CD4-positive, alpha-beta T cell treated with Interleukin-1 beta for 1 hour (primary cell): ENCODE measurements at regions not wholly inside any gene's neighbourhood (a gene's known extent, or its start where the extent isn't known, plus 50 kb on each side); places are given as distances from the start of the nearest gene placed in this dataset.
A peak's percentile ranks its signal among the peaks of the same experiment; 100 is the strongest.
"Not testable (repeated sequence)": the region's sequence is repeated elsewhere in the genome, so short reads cannot be mapped to it uniquely, and the experiment has no call there.

Experiments used
- DNase-seq, 2 donors: peaks; one replicate each; pipeline ENCODE4 v3.0.0-alpha.2; 2020 to 2022

DNA sequence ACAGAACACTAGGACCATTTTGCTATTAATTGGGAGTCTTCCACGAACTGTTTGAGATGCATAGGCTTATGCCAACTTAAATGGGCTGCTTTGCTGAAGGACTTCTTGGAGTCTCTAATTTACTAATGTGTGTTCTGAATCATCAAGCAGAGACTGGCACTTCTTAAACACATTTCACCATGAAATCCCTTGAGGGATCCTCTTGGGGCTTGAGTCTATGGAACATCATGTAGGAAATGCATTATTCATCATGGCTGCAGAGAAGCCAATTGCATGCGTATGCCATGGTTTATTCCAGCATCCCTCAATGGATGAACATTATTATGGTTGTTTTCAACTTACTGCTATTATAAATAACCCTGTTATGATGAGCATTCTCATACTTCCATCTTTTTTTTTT, 73.4 kb downstream of the FGD2 start:
- DNase-seq: no peak

GRCh38 chr6:37081042-37081607, 75.7 kb downstream of the FGD2 start:
- no peak for DNase-seq

GRCh38 chr6:37082390-37083130, 77.1 kb downstream of the FGD2 start:
- DNase-seq: no peak

DNA sequence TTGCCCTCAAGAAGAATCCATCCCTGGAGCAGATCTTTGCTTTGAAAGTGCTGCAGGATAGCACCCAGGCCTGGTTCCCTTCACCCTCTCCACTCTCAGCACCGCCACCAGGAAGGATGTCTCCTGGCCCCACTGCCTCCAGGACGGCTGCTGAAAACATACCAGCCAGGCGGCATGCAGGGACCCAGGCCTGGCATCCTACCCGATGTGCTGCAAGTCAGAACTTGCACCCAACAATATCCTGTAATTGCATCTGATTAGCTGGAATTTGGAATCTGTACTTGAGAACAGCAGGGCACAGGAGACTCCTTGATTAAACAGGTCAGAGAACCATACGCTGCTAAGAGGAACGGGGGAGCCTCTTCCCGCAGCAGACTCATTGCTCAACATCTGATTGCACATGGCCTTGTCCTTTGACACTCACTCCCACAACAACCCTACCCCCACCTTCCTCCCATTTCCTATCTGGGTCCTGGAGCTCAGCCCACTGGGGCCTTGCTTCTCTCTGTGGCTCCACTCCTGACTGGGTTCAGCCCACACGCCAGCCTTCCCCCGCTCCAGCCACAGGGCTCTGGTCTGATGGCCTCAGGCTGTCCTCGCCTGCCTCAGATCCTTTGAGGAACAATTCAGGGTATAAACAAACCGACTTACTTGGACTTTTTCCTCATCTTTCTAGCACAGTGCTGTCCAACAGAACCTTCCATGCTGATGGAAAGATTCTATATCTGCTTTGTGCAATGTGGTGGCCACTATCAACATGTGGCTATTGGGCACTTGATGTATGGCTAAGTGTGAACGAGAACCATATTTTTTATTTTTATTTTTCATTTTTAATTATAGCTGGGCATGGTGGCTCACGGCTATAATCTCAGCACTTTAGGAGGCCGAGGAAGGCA, 78.0 kb downstream of the FGD2 start:
- DNase-seq: peak in 1 of 2 donors; percentile 32

DNA sequence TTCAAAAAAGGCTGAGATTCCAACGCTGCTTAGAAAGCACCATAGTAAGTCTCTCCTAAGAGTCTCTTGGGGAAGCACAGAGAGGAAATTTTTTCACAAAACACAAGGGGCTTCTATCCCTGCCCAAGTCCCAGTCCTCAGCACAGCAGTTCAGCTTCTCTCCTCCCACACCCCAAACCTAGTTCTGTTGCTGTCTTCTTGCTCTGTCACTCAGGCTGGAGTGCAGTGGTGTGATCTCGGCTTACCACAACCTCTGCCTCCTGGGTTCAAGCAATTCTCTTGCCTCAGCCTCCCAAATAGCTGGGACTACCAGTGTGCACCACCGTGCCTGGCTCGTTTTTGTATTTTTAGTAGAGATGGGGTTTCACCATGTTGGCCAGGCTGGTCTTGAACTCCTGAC, 79.2 kb downstream of the FGD2 start:
- DNase-seq: not testable (repeated sequence)

- no peak for DNase-seq
Measured at GRCh38 chr6:37085198-37085597, 79.7 kb downstream of the FGD2 start.

DNA sequence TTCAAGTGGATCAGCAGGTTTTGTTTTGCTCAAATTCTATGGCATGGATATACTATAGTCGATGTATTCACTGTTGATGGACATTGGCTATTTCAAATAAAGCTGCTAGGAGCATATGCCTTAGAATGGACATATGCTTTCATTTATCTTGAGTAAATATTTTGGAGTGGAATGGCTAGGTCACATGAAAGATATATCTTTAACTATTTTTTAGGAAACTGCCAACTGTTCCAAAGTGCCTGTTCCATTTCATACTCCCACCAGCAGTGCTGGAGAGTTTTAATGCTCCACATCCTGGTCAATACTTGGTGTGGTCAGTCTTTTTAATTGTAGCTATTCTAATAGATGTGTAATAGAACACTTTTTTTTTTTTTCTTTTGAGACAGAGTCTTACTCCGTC, 81.1 kb upstream of the PIM1 start:
- no peak for DNase-seq

GRCh38 chr6:37089783-37090182, 80.2 kb upstream of the PIM1 start:
- DNase-seq: no peak

DNA sequence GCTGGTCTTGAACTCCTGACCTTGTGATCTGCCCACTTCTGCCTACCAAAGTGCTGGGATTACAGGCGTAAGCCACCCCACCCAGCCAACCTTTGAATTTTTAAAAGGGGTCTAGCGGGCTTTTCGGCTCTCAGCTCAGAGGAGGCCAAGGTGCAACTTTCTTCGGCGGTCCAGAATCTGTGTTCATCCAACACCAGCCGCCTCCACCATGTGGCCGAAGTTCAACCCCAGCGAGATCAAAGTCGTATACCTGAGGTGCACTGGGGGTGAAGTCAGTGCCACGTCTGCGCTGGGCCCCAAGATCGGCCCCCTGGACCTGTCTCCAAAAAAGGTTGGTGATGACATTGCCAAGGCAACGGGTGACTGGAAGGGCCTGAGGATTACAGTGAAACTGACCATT, 78.8 kb upstream of the PIM1 start:
- DNase-seq: not testable (repeated sequence)

DNA sequence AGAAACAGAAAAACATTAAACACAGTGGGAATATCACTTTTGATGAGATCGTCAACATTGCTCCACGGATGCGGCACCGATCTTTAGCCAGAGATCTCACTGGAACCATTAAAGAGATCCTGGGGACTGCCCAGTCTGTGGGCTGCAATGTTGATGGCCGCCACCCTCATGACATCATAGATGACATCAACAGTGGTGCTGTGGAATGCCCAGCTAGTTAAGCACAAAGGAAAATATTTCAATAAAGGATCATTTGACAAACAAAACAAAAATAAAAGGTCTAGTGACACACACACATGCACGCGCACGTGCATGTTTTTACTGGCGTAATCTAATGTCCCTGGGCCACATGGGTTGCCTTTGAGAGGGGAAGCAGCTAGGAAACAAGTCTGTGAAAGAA, 78.4 kb upstream of the PIM1 start:
- not testable (repeated sequence) for DNase-seq

GRCh38 chr6:37092923-37093727, 76.8 kb upstream of the PIM1 start:
- no peak for DNase-seq

GRCh38 chr6:37093728-37094069, 76.3 kb upstream of the PIM1 start:
- no peak for DNase-seq

- no peak for DNase-seq
Measured at GRCh38 chr6:37095997-37096396, 74.0 kb upstream of the PIM1 start.

GRCh38 chr6:37097335-37097734, 72.6 kb upstream of the PIM1 start:
- DNase-seq: no peak

DNA sequence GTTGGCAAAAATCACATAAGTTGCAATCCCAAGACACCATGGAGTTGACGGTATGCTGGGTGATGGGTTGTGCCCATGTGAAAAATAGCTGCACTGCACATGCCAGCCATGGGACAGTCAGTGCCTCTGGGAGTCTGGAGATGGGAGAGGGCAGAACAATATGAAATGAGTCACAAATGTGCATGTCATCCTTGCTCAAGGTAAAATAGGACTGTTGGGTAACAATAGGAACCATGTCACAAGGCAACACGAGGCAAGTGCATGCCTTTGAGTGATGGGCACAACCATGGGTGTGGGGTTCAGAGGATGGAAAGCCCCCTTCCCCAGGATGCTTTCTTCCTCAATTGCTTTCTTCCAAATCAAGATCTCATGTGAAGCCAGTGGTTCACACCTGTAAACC, 70.5 kb upstream of the PIM1 start:
- DNase-seq: peak in 1 of 2 donors; percentile 41

- DNase-seq: no peak
Measured at GRCh38 chr6:37100745-37101144, 69.2 kb upstream of the PIM1 start.

DNA sequence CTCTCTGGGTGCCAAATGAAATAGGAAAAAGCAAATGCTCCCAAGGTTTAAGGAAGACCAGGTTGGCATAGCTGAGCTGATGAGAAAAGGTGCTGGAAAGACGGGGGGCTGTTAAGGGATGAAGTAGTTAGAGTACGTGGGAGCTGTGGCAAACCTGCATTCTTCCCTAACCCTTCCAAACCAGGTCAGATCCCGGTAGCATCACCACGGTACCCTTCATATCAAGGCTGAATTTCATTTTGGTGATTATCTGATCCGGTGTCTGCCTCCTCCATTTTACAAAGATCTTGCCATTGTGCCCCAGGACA, 68.0 kb upstream of the PIM1 start:
- no peak for DNase-seq

DNA sequence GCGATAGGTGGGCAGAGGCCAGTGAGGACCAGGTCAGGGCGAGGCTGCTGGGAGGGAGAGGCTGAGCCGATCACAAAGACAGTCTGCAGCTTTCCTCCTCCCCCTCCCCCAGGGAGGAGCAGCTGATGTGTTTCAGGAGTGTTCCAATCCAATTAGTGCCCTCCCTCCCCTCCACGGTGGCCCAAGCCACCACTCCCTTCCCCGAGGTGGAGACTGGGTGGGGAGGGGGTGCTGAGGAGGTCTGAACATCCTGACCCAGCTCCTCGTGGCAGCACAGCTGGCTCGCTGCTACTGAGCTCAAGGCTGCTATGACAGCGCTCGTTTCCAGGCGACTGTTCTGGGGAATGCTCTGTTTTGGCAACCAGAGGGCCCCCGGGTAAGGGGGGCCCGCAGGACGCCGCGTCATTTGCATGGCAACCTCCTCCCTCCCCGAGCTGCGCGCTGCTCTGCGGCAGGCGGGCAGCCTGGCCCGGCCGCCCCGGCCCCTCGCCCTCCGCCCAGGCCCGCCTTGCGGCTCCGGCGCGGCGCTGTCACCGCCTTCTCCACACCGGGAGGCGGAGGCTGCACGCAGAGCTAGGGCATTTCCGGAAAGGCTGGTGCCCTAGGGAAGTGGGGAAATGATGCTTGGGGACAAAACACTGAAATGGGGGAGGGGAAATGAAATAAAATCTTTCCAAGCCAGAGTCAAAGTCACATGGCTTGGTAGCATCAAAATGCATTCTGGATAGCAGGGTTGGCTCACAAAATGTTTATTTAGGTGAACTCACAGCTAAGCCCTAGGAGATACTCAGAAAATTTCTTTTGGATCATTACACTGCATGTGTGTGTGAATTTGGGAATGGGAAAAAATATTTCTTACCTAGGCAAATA, 67.4 kb upstream of the PIM1 start:
- peak; percentile 83 to 89 for DNase-seq

GRCh38 chr6:37103169-37104039, 66.5 kb upstream of the PIM1 start:
- peak; percentile 7 to 30 for DNase-seq

GRCh38 chr6:37104824-37105147, 65.2 kb upstream of the PIM1 start:
- DNase-seq: no peak
